Epidermal melanocyte (primary cell): ENCODE measurements at regions not wholly inside any gene's neighbourhood (a gene's known extent, or its start where the extent isn't known, plus 50 kb on each side); places are given as distances from the start of the nearest gene placed in this dataset.

Experiments
- DNase-seq: peaks from one replicate; pipeline ENCODE4 v3.0.0; 2011; ENCODE audit warnings: low spot score; ENCODE audit not compliant: insufficient read length

DNA sequence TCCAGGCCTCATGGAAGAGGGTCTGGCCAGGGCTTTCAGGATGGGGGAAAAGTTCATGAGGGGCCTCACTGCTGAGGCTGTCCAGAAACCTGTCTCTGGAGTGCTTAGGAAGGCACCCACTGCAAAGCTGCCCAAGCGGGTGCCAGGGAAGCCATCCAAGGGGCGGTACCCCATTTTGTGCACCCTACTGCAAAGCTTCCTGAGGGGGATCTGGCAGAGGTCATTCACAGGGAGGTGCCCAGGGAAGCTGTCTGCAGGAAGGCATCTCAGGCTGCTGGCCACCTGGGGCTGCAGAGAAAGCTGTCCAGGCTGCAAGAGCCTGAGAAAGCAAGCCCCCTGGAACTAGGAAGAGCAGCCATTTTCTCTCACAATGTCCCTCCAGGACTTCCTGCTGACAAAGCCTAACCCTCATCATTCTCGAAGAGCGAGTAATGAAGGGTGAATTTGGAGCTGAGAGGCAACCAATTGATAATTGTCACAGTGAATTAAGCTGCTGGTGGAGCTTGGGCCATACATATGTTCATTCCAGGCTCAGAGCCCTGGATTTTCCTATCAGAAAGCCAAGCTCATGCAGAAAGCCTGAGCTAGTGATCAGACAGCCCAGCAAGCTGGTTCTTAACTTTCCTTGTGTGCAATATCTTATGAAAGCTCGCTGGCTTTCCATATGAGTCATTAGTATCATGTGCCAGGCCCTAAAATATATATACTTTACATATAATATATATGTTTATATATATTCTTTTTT lies 62.2 kb upstream of the SLC22A16 start:
- no peak for DNase-seq

DNA sequence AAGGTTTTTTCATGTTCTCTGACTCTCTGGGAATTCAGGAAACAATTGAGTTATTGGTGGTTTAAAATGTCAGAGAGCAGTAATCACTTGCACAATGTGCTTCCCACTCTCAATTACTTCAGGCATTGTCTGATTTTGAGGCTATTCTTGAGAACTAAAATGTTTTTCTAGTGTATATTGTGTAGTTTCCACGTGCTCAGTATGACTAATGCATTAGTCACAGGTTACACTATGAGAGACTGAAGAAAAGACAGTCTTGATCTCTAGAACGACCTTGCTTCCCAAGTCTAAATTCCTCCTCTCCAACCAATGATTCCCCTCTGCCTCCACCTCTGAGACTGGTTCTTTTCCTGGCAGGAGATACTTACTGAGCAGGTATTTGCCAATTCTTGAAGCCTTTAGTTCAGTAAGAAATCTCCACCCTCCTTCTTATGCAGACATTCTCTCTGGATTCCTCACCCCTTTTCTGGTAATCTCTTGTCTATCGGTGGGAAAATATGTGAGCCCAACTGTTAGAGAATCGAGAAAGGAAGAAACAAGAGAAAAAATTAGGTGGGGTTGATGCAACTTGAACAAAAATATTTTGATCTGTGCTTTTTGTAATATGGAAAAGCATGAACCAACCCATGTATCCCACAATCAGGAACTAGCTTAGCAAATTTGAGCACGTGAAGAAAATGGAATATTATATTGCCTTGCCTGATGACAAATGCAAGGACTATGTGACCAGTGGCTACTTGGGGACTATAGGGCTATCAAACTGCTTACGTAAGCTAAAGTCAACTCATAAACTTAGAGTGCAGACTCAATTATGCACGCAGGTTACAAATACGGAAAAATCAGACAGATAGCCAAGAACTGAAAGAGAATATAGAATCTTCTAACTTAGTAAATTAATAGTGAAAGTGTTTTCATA lies 61.1 kb upstream of the SLC22A16 start:
- no peak for DNase-seq

DNA sequence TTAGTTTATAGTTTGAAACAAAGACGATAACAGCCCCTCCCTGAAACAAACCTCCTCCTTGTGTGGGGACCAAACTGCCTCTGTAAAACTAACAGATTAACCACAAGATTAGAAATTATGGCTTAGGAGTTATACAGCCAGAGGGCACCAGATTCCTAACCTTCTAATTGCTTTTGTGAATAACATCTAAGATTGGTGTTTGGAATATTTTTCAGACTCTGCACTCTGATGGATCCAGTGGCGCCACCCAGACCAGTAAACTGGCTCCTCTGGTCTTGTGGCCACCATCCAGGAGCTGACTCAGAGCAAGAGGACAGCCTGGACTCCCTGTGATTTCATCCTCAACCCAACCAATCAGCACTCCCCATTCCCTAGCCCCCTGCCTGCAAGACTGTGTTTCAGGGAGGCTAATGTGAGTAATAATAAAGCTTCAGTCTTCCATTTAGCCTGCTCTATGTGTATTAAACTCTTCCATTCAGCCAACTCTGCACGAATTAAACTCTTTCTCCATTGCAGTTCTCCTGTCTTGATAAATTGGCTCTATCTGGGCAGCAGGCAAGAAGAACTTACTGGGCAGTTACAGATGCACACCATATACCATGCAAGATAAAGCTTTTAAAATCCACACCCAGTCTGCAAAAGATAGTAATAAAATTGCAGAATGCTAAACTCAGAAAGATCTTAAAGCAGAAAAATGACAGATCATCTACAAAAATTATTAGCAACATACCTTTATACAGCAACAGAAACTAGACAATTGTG lies 58.5 kb upstream of the SLC22A16 start:
- no peak for DNase-seq

DNA sequence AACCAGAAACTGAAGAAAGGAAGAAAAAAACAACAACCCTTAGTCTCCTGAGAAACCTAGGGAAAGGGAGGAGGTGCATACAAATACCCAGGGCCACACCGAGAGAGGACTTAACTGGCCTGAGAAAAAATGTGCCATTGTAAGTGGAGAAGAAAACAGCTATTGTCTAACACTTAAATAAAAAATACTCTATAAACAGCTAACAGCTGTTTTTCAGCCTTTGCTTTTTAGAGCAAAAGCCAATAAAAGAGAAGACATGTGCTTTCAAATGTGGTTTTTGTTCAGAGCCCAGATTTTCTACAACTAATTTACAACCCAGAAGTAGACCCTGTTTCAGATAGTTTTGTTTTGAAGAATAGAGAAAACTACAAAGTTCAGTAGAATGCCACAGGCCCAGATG lies 56.0 kb upstream of the SLC22A16 start:
- peak; percentile 26 for DNase-seq

DNA sequence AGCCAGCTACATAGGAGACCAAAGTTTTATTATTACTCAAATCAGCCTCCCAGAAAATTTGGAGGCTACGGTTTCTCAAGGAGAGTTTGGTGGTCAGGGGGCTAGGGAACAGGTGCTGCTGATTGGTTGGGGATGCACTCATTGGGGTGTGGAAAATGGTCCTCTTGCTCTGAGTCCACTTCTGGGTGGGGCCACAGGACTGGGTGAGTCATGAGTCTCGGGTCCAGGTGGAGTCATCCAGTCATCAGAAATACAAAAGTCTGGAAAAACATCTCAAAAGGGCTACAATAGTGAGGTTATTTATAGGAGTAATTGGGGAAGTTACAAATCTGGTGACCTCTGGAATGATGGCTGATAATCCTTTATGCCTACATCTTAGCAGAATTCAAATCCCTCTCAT lies 54.3 kb upstream of the SLC22A16 start:
- no peak for DNase-seq

DNA sequence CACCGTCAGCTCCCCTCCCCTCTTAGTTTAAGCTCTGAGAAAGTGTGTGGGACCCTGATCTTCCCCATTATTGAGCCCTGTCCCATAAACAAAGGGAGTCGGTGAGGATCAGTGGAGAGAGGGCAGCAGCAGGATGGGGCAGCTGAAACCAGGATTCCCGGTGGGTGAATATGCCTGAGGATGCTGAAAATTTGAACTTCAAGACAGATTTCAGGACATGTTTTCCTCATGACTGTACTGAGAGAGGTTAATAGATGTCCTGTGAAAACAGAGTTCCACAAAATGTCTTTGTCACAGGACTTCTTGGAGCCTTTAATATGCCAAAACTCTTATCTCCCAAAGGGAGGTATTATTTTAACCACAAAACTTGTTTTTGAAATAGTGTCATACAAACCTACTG lies 53.5 kb upstream of the SLC22A16 start:
- no peak for DNase-seq

DNA sequence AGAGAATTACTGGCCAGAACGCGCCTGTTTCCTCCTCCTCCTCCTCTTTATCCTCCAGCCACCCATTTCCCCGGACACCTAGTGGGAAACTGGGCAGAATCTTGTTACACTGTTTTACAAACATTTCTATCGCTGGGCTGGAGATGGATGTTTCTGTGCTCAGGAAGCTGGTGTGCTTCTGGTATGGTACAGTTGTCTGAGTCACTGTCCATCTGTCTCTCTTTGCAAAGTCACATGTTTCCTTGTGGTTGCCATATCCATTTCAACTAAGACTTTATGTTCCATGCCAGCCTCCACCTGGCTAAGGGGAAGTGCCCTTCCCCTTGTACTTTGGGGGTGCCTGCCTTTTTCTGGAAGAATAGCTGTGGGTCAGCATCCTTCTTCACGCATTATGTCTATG lies 52.9 kb upstream of the SLC22A16 start:
- no peak for DNase-seq

DNA sequence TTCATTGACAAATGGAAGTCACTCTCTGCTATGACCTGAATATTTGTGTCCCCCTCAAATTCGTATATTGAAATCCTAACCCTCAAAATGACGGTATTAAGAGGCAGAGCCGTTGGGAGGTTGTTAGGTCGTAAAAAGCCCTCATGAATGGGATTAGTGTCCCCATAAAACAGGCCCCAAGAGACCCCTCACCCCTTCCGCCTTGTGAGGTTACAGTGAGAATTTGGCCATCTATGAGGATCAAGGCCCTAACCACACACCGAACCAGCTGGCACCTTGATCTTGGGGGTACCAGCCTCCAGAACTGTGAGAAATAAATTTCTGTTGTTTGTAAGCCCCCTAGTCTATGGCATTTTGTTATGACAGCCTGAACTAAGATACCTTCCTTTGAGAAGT lies 52.5 kb upstream of the SLC22A16 start:
- DNase-seq, result no peak

DNA sequence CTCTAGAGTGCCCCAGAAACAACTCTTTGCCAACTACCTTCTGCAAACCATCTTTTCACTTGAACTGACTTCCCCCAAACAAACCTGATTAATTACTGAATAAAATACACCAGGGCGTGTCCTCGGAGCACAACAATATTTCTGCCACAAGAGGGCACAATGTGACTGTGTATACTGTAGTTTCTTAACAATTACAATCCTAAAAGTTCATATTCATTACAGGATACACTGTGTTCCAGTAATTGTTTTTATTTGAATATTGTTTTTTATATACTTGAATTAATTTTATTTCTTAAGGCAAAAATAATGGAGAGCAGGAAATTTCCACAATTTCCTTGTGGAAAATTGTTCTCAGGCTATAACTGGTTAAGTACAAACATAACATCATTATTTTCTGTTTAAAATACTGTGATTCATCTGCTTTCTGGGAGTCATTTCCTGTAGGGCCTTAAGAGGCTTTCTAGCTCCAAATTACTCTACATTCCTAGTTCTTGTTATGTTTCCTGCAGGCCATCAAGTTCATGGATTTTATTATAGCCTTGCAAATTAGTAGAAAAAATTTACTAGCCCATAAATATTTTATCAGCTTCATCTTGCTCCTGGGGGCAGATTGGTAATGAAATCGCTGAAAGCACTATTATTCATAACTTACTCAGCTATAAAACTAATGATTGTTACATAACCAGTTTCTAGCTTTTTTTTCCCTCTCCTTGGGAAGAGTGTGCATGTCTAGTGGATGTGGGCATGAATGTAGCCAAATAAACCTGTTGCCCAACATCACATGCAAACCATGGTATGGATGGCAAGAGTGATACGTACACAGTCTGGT lies 51.9 kb upstream of the SLC22A16 start:
- DNase-seq, result peak; percentile 50

DNA sequence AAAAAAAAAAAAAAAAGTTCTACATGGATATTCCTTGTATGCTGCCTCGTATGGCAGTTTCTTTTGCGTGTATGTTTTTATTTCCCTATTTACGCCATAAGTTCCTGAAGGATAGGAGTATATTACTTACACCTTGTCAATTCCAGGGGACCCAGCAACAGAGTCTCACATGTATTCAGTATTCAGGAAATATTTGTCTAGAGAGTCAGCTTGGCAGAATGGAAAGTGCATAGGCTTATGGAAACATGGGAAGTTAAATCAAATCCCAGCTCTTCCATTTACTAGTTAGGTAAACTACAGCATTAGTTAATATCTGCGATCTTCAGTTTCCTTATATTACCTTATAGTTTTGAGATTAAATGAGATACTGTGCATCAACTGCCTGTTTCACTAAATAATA lies 51.1 kb upstream of the SLC22A16 start:
- no peak for DNase-seq

DNA sequence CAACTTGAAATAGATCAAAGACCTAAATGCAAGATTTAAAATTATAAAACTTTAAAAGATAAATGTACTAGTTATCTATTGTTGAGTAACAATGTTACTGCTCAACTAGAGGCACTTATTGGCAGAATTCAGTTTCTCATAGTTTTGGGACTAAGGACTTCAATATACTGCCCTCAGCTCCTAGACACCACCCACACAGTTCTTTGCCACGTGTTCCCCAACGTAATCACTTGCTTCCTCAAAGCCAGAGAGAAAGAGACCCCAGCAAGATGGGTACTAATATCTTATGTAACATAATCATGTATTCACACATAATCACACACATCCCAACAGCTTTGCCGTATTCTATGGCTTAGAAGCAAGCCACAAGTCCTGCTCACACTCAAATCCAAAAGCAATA lies 50.3 kb upstream of the SLC22A16 start:
- DNase-seq, result no peak
